Keratinocyte (primary cell): ENCODE measurements at regions not wholly inside any gene's neighbourhood (a gene's known extent, or its start where the extent isn't known, plus 50 kb on each side); places are given as distances from the start of the nearest gene placed in this dataset.

Source experiments
- DNase-seq: peaks from one replicate; pipeline ENCODE4 v3.0.0-alpha.2; 2011; ENCODE audit warnings: low read depth, missing footprints, low spot score
- FAIRE-seq: peaks from 2 replicates; lab custom pipeline; 2011; peaks lifted over from hg19 to GRCh38; lab: Jason Lieb, UNC
- H2AFZ ChIP-seq: 2 replicates; pipeline ENCODE4 v1.6.0; 2012; ENCODE audit warnings: low read length, control low read depth, inconsistent platforms; ENCODE audit not compliant: control insufficient read depth
- H3K27ac ChIP-seq: 2 replicates; pipeline ENCODE4 v1.5.1; 2011; ENCODE audit warnings: low read length; ENCODE audit not compliant: control insufficient read depth, insufficient read depth
- H3K27me3 ChIP-seq: 3 replicates; pipeline ENCODE4 v1.6.0; 2011; ENCODE audit warnings: low read length; ENCODE audit not compliant: control insufficient read depth, insufficient read depth; ENCODE audit errors: extremely low read depth
- H3K36me3 ChIP-seq, 2 experiments: 2 replicates in 1 of 2; 3 replicates in 1 of 2; pipeline ENCODE4 v1.5.1; 2011; ENCODE audit warnings: low read length in 2 of 2, mild to moderate bottlenecking in 1 of 2; ENCODE audit not compliant: control insufficient read depth in 2 of 2, insufficient read depth in 2 of 2; ENCODE audit errors: extremely low read depth in 1 of 2
- H3K4me1 ChIP-seq: 3 replicates; pipeline ENCODE4 v1.5.1; 2011; ENCODE audit warnings: low read length; ENCODE audit not compliant: control insufficient read depth, insufficient read depth; ENCODE audit errors: extremely low read depth
- H3K4me2 ChIP-seq: 3 replicates; pipeline ENCODE4 v1.6.0; 2011; ENCODE audit warnings: low read depth, low read length; ENCODE audit not compliant: control insufficient read depth, insufficient read depth; ENCODE audit errors: extremely low read depth
- H3K4me3 ChIP-seq, 3 experiments: fragments of 200-600 bp in 1 of 3; sonication (generic) in 1 of 3; 2 replicates in 2 of 3; 3 replicates in 1 of 3; pipeline ENCODE4 v1.5.1; 2011 to 2016; ENCODE audit warnings: low read length in 3 of 3, mild to moderate bottlenecking in 3 of 3, control low read depth in 2 of 3, inconsistent platforms in 1 of 3, low read depth in 1 of 3, mixed read lengths in 1 of 3, mixed run types in 1 of 3, moderate library complexity in 1 of 3; ENCODE audit not compliant: control insufficient read depth in 2 of 3, insufficient read depth in 2 of 3; ENCODE audit errors: extremely low read depth in 1 of 3
- H3K79me2 ChIP-seq: 2 replicates; pipeline ENCODE4 v1.6.0; 2012; ENCODE audit warnings: low read length; ENCODE audit not compliant: control insufficient read depth, insufficient read depth
- H3K9ac ChIP-seq: 3 replicates; pipeline ENCODE4 v1.6.0; 2011; ENCODE audit warnings: low read length; ENCODE audit not compliant: control insufficient read depth, insufficient read depth; ENCODE audit errors: extremely low read depth
- H3K9me1 ChIP-seq: 3 replicates; pipeline ENCODE4 v1.6.0; 2011; ENCODE audit warnings: low read length; ENCODE audit not compliant: control insufficient read depth, insufficient read depth; ENCODE audit errors: extremely low read depth
- H3K9me3 ChIP-seq: 2 replicates; pipeline ENCODE4 v1.5.1; 2012; ENCODE audit warnings: low read depth, low read length; ENCODE audit not compliant: control insufficient read depth
- H4K20me1 ChIP-seq: 3 replicates; pipeline ENCODE4 v1.6.0; 2011; ENCODE audit warnings: low read length; ENCODE audit not compliant: control insufficient read depth, insufficient read depth; ENCODE audit errors: extremely low read depth
- CTCF ChIP-seq, 3 experiments: IDR thresholded peaks in 1 of 3; conservative IDR thresholded peaks in 1 of 3; optimal IDR thresholded peaks in 1 of 3; 2 replicates in 2 of 3; 3 replicates in 1 of 3; pipeline versions ENCODE3 to v1.5.1; 2011; ENCODE audit warnings: low read length in 3 of 3, mild to moderate bottlenecking in 3 of 3, moderate library complexity in 2 of 3, control low read depth in 1 of 3, inconsistent platforms in 1 of 3; ENCODE audit not compliant: insufficient read depth in 2 of 3; ENCODE audit errors: extremely low read depth in 1 of 3
- EZH2 ChIP-seq: IDR thresholded peaks from one replicate; pipeline ENCODE4 v1.6.1; 2012; ENCODE audit warnings: inconsistent platforms, mild to moderate bottlenecking, low read length, moderate library complexity
- dilution Hi-C: fragments of 300-500 bp; cut with MboI; formaldehyde crosslinking; loops from one replicate; pipeline ENCODE4 v1.7.0; 2020; ENCODE audit warnings: low sequenced_read_pairs; ENCODE audit not compliant: extremely low pct_ligation_motif_present

GRCh38 chr13:88142653-88143052 is 471.5 kb downstream of the SLITRK5 start:
- Histone ChIP-seq H4K20me1 (no peaks in the 10 kb centered on the region), H3K27me3 (no peaks in the 10 kb centered on the region), H3K4me2 (no peak overlapping the region), H3K9ac (no peak overlapping the region), H3K4me1 (no peaks in the 10 kb centered on the region), H3K9me3 (no peaks in the 10 kb centered on the region), H3K9me1 (no peaks in the 10 kb centered on the region), H3K4me3 (no peak overlapping the region), H2AFZ (no peak overlapping the region), H3K36me3 (no peaks in the 10 kb centered on the region), H3K27ac (no peak overlapping the region), H3K79me2 (no peaks in the 10 kb centered on the region)
- dilution Hi-C loops = no loop called here
- FAIRE-seq (no peak), DNase-seq (no peak)
- no peak for TF ChIP-seq CTCF (optimal IDR thresholded peaks at IDR 0.05 in 1 of 3, IDR thresholded peaks at IDR 0.05 in 1 of 3, conservative IDR thresholded peaks at IDR 0.05 in 1 of 3; ENCODE audit: extremely low read depth in 1 of 3, insufficient read depth in 2 of 3, low read length in 3 of 3)
- no peak for TF ChIP-seq EZH2

DNA sequence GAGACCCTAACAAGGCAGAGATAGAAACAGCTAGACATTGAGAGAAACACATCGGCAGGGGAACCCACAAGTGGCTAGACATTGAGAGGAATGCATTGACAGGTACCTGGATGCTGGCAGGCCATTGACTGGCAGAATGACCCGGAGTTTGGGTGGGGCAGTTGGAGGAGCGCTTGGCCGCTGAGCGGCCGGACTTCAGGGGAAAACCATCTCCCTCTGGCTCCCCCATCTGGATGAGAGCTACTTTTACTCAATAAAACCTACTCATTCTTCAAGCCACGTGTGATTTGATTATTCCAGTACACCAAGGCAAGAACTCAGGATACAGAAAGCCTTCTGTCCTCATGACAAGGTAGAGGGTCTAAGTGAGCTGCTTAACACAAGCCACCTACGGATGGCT is 473.4 kb downstream of the SLITRK5 start:
- TF ChIP-seq EZH2 (no peak), CTCF (optimal IDR thresholded peaks at IDR 0.05 in 1 of 3, IDR thresholded peaks at IDR 0.05 in 1 of 3, conservative IDR thresholded peaks at IDR 0.05 in 1 of 3; ENCODE audit: extremely low read depth in 1 of 3, insufficient read depth in 2 of 3, low read length in 3 of 3) (no peak)
- H3K36me3 ChIP-seq = no peaks in the 10 kb centered on the region
- FAIRE-seq = no peak
- no peak overlapping the region for H3K9ac ChIP-seq
- no peaks in the 10 kb centered on the region for H3K27me3 ChIP-seq
- H4K20me1 ChIP-seq = no peaks in the 10 kb centered on the region
- DNase-seq = no peak
- no peaks in the 10 kb centered on the region for H3K9me1 ChIP-seq
- no peaks in the 10 kb centered on the region for H3K79me2 ChIP-seq
- H3K4me3 ChIP-seq = no peak overlapping the region
- no peak overlapping the region for H3K4me2 ChIP-seq
- no peak overlapping the region for H2AFZ ChIP-seq
- no peaks in the 10 kb centered on the region for H3K9me3 ChIP-seq
- no peaks in the 10 kb centered on the region for H3K4me1 ChIP-seq
- no peak overlapping the region for H3K27ac ChIP-seq
- dilution Hi-C loops = no loop called here
